ENCODE measurements at regions not wholly inside any gene's neighbourhood (a gene's known extent, or its start where the extent isn't known, plus 50 kb on each side); places are given as distances from the start of the nearest gene placed in this dataset.

DNA sequence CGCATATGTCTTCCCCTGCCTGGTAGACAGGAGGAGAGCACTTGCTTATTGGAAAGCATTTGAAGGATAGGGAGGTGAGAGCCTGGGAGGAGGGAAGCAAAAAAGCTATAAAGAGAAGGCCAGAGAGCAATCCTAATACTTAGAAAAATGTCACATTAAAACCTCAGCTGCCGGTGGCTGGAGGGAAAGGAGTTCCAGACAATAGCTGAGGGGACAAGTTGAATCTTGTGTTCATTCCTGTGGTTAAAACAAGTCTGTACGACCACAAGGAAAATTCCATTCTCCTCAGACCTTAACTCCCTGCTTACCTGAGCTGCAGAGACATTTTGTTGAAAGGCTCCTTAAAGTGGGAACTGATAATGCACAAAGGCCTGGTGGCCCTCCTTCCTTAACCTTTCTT is 218.8 kb upstream of the CAMK1G start:
- no peak for DNase-seq

DNA sequence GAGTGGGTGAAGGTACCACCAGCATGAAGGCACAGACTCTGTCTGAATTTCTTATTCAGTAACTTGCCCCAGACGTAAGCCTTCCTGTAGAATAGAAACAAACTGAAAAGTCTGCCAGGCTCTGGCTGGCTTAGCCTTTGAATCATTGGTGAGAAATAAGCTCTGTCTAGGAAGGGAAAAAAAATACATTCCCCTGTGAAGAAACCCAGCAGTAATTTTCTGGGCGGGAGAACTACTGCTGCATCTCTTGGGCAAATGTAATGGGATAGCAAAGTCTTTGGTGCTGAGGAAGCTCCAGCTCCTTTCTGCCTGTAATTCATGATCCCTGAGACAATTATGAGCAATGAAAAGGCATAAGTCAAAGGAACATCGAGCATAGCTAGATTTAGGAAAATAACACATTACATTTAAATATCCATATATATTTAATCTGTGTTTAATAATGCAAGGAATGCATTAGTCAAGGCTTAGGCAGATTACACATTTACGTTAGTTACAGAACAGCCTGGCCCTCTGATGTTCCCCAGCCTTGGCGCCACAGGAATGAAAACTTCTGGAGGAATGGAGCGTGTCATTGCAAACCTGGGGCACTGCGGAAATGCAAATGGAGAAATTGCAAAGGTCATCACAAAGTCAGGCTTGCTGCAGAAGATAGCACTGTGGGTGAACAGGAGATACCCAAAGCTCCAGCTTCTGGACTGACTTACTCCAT is 216.3 kb upstream of the CAMK1G start:
- DNase-seq, result no peak

DNA sequence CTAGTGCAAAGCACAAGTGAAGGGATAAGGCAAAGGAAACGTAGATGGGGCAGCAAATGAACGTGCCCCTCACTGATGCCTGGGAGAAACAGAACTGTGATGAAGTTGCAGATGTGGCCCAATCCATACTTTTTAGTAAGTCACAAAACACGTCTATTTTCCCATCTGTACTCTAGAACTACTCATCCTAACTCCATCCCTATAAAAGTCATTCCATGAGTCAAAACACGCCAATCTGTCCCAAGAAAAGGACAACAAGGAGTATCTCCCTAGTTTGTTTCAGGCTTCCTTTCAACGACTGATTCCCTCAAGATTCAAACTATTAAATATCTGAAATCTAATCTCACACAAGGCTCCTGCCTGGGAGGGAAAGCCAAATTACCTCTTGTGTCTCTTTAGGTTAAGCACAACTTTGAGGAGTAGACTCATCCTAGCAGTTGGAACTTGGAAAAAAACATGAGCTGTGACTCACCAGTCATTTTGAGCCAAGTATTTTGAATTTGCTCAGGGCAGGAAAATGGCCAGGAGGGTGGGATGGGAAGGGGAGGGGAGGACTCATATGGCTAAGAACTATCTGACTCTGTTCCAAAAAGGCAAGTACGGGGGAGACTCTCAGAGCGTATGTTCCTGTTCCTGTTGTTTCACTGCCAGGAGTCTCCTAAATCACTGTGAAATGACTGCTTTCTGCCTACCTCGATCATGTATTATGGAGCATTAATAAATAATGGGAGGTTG is 214.5 kb upstream of the CAMK1G start:
- DNase-seq, result no peak

DNA sequence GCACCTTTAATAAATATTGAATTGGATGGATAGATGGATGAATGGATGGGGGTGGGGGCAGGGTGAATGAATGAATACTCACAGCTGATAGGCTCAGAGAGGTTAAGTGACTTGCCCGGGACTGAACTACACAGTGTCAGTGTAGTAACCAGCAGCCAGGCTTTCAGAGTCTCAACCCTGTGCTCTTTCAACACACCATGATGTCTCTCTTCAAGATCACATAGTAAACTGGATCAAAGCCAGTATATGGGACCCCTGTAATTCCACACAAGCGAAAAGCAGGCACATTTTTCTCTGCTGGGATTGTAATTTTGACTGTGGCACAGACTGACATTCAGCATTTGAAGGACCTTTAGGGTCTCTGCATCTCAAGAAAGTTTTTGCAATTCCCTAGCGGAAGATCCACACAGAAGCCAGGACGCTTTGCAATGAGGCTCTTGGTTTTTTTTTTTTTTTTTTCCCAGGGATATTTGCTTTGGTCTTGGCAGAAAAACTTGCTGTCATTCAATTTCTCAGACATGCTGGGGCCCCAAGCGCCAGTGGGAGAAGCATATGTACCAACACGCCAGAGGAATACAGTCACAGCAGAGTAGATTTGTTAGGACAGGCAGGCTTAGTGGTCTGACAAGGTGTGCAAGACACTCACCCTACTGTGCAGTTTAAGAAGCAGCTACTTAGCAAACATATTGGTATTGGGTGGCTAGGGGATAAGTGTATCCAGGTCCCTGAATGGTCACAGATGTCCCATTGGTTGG is 213.1 kb upstream of the CAMK1G start:
- DNase-seq, result no peak

DNA sequence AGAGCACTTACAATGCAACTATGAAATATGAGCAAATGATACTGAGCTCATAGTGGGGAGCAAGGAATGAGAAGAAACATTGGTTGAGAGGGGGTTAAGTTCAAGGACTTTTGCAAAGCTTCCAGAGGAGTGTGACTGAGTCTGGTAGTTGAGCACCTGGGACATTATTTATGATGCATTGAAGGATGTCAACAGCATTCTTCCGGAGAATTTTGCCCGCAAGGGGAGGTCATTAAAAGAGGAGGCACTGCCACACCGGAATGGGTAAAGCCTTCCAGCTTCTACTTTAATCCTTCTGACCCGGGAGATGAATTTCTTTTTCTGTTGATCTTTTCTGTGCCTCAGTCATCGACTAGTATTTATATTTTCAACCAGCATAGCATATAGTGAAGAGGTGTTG is 208.4 kb upstream of the CAMK1G start:
- no peak for DNase-seq

DNA sequence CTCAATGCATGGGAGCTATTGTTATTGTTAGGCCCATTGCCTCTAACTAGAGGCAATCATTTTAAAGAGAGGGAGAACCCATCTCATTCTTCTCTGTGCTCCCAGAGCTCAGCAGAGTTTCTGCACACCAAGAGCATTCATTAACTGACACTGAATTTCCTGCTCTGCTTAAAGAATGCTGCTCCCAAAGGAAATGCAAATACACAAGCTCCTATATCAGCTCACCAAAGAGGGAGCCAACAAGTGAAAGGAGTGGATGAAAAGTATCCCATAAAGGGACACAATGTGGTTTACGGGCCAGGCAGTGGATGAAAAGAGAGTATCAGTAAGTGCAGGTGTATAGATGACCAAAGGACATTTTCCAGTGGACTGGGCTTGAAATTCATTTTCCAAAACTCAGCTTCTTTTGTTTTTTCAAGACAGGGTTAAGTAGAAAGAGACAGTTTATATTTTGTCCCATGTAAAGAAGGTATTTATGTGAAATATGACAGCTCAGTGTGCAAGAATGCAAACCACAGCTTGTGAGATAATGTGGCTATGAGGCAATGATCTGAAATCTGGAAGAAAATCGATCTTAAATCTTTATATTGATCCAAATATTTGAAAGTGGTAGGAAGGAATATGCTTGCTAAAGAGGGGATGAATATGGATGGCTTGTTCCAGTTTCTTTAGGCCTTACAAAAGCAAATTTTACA is 207.7 kb upstream of the CAMK1G start:
- no peak for DNase-seq

DNA sequence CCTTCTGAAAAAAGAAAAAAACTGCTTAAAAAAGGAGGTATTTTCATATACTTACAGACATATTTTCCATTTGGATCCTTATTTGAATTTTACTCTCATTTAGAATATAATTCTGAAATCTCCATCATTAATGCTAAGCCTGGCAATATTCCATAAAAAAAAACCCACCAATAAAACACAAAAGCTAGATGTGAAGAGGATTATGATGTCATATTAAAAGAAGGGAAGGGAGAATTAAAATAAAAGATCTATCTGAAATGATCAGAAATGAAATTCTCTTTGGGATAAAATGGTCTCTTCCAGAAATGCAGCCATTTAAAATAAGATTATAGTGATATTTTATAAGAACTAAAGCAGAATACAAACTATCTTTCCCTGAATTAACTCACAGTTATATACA is 206.7 kb upstream of the CAMK1G start:
- no peak for DNase-seq

DNA sequence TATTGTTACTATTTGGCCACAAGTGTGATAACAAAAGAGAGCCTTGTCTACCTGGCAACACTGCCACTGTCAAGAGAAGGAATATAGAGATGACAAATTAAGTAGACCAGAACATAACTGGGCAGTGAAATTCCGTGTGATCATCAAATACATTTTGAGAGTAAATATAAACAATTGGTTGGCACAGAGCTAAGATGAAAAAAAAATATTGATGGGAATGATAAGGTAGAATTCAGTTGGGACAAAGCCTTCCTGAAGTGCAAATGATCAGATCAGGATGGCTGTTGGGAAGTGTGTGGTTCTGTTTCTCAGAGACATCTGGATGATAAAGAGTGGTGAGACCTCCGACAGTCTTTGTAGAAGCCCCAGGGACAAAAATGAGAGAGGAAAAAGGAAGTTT is 205.5 kb upstream of the CAMK1G start:
- DNase-seq, result no peak

DNA sequence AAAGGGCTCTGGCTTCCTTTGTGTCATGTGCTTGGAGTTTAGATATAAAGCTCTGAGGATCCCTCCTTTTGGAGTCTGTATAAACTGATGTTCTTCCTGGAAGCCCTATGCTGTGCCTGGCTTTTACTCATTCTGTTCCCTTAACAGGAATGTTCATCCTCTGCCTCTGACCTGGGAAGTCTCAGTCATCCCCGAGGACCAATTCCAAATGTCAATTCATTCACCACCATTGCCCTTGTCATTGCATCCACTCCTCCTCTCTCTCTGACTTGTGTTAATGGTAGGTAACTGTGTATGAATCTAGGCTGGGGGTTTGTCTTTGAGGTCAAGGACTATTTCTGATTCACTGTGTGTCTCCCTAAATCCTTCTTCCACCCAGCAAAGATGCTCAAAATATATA is 204.2 kb upstream of the CAMK1G start:
- no peak for DNase-seq

DNA sequence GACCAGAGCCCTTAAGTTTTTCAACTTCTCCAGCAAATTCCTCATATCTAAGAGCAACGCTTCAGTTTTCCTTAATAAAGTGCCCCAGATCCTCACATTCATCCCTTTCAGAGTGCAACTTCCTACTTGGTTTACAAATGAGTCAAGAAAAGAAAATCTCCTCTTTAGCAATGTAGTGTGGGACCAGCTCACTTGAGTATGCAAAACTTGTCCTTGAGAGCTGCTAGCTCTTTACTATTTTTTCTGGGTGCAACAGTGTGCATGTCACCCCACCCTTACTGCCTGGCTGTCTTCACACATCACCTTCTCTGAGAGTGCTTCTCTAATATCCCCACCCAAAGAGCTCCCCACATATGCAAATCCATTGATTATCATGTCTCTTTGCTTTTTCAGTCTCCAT is 203.1 kb upstream of the CAMK1G start:
- no peak for DNase-seq

DNA sequence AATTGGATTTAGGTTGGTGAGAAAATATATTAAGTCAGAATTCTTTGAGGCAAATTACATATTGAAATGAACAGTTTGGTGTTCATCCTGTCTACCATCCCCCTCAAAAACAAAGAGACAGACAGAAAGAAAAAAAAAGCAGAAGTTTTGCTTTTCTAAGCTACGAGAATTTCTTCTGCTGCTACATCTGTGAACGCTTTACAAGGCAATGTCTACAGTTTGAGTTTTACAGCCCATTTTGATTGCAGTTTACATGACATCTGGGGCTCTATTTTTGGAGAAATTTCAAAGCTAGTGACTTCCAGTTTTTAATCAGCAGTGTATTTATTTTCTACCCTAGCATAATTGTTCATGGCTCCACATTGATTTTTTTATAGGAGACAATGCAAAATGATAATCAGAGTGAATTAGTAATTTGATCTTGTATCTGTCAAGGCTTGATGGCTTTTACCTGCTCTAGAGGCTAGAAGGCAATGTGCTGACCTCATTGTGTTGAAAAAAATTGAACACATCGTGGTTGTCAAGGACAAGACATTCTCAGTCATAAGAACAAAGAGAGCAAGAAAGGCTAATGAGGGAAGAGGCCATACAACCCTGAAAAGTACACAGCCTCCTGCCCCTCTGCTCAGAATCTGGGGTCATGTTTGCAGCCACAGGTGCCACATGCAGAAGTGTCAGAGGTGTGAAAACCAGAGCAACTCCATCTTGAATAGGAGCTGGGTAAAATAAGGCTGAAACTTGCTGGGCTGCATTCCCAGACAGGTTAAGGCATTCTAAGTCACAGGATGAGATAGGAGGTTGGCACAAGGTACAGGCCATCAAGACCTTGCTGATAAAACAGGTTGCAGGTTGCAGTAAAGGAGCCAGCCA is 201.0 kb upstream of the CAMK1G start:
- DNase-seq, result no peak

DNA sequence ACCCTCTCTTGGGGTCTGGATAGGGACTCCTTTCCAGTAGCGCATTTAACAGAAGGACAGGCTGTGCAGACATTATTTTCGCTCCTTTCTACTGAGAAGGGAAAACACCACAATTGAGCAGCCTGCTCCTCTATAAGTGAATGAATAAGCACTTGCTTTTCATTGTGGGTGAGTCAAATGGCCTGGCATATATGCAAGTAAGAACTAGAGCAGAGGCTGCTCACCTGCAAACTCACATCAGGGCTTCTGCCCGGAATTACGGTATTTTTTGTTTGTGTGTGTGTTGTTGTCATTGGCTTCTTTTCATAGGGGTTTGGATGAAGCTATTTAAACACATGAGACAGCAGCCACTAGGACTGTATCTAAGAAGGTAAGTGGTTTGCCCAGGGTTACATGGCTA is 200.1 kb upstream of the CAMK1G start:
- DNase-seq, result no peak

DNA sequence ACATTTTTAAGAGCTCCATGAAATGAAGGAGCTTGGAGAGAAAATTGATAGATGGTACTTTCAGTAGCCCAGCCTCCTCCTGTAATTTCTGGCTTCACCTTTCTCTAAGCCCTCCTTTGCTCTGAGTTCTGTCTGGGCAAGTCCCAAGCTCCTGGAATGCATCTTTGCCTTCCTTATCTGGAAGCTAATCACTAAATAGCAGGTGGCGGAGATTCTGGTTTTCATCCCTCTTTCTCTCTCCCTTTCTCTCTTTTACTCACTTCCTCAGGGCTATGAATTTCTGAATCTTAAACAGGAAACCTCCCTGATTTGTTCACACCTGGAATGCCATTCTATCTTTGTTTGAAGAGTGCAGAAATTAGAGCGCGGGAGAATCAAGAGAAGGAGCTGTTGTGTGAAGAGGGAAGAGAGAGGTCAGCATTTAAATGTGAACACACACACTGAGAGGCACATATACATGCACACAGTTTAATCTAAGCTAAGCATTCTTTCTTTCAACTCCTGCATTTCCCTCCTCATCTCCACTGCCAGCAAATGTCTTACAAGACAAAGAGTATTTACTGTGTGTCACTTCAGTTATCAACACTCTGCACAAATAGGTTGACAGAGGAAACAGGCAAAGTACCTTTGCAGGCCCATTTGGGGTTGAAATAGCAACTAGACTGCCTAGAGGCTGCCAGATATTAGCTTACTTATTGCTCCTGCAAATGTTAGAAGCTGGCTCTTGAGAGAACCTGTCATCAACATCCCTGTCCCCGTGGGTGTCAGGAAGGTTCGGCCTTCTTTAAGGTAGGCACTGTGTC is 199.4 kb upstream of the CAMK1G start:
- no peak for DNase-seq

DNA sequence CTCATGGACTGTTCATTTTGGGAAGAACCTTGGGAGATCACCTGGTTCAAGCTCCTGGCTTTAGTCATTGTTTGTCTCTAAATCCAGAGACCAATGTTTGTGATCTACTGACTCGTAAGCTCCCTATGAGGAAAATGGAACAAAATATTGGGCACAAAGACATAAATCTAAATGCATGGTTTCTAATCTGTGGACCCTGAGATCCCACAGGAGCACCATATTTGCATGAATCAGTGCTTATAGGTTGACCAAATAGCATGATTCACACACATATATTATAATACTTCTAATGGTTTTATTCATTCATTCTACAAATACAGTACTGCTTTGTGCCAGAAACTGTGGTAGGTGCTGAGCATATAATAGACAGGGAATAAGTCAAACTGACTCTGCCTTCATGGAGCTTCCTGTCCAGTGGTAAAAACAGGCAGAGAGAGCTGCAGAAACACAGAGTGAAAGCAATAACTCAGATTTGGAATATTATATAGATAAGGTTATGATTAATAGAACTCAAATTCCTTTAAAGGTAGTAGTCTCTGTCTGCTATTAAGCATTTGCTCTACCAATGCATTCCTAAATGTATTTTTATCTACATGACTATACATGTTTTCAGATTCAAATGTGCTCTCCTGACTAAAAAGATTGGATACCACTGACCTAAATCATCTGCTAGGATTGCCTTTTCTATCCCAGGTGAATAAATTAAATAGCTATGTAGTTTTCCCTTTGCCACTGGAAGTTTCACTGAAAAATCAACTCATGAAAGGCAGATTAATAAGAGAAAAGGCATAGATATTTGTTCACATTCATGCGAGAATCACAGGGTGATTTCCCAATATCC is 198.6 kb upstream of the CAMK1G start:
- DNase-seq, result no peak

DNA sequence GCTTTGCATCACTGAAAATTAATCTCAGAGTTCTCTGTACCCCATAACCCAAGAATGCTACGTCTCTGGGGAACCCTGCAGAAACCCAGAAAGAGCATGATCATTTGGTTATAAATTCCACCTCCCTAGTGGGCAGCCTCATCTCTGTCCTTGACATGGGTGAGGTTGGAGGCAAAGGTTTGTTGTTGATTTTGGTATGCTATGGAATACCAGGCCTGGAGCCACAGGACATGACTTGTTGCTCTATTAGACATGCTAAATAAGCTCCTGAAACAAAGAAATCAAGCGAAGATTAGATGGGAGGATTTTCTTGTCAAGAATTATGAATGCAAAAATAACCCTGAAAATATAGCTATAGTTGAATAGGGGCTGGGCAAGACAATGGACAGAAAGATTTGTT is 197.4 kb upstream of the CAMK1G start:
- no peak for DNase-seq

DNA sequence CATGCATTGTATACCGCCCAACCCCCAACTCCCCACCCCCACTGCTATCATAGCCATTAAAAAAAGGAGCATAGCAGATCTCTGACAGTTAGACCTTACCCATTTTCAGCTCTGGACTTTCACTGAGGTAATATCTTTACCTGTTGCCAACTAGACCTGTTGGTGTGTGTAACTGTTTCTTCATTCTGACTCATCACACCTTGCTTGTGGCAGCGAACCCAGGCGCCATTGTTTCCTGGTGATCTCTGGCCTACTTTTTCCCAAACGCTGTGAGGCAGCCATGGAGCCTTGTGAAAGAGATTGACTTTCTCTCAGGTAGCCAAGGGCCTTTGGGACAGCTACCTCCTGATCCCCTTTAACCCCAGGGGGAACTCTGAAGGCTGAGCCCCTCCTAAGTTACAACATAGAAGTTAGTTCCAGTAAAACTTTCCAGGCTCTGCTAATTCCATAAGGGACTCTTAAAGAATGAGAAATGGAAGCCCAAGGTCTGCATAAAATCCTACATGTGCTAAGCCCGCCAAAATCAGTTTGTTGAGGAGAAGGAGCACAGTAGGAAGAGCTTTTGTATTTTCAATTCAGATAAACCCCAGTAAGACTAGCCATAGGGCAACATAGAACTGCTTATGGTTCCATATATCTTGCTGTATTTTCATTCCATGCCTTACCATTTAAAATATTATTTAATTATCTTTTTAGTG is 196.1 kb upstream of the CAMK1G start:
- DNase-seq, result no peak

DNA sequence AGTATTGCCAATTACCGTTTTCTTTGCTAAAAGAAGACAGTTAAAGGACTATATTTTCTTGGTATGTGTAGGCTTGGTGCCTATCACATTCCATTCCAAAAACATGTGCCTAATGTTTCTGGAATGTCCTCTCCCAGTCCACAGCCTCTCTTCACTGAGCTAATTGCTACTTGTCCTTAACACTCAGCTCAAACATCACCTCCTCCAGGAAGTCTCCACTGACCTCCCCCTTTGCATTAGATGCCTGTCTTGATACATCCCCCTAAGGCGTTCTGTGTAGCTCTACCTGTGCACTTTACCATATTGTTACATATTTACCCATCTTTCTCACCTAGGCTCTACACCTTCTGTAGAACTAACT is 195.6 kb upstream of the CAMK1G start:
- no peak for DNase-seq

DNA sequence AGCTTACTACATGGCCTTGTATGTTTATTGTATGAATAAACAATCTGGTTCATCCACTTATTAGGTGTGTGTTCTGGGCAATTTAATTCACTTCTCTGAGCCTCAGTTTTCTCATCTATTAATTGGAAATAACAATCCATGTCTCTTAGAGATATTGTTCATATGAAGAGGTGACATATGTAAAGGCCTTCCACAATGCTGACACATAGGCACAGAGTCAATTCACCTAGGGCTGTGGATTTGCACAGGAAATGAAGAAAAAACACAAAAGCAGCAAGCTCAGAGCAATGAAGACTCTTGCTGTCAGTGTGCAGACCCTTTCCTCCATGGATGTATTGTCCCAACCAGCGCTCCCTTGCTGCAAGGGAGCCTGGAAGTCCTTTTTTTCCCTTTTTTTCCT is 195.2 kb upstream of the CAMK1G start:
- DNase-seq, result no peak

DNA sequence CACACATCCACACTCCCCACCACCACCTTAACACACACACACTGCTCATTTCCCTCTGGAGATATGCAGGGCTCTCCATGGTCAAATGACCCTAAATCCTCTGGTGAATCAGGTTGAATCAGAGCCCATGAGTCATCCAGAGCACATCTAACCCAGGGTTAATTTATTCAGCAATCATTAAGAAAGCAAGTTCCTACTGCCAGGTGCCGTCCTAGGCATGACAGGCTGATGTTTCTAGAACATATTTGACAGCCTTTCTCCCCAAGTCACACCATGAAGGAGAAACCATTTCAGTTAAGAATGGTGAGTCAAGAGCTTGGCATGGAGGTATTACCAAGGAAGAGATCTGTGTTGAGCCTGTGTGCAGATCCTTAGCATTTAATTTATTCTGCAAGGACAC is 194.3 kb upstream of the CAMK1G start:
- DNase-seq, result no peak

DNA sequence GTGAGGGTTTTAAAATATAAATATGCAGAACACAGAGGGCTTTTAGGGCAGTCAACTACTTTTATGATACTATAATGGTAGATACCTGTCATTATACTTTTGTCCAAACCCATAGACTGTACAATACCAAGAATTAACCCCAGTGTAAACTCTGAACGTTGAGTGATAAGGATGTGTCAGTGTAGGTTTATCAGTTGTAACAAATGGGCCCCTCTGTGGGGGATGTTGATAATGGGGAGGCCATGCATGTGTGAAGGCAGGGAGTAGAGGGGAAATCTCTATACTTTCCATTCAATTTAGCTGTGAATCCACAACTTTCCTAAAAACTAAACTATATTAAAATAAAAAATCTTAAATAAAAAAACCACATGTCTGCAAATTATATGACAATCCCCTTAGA is 193.5 kb upstream of the CAMK1G start:
- DNase-seq, result no peak
